HG03469 (cell line): ENCODE measurements at regions not wholly inside any gene's neighbourhood (a gene's known extent, or its start where the extent isn't known, plus 50 kb on each side); places are given as distances from the start of the nearest gene placed in this dataset.

Experiments used
- ATAC-seq: cut with Tn5 transposase; IDR thresholded peaks from one replicate; pipeline ENCODE4 v1.9.1; 2021; ENCODE audit warnings: mild to moderate bottlenecking, moderate library complexity, moderate number of reproducible peaks; ENCODE audit not compliant: unreplicated experiment

DNA sequence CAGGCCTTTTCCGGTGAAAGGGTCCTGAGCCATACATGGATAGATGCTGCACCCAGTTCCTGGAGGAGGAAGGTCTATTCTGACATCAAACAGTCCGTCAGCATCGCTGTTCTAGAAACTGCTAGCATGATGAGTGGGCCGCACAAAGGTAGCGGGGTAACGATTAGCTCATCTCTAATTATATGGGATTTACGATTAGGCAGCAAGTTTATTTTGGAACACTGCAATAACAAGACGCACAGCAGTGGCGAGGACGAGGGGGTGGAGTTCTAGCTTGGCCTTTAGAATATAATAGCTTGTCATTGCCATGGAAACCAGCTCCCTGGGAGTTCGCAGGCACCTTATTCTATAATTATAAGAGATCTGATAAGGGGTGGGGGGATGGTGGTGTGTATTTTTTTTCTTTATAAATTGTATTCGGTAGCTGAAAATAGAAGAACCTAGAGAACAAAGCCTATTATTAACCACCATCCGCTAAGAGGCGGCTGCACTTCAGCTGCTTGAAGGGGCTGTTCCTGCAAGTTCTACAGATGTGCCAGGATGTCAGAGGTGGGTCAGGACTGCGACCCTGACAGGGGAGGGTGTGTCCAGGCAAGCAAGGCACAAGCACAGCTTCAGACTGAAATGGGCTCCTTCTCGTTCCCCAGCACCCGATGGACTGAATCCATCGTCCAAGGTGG is 311.0 kb downstream of the AGTPBP1 start:
- no peak for ATAC-seq

DNA sequence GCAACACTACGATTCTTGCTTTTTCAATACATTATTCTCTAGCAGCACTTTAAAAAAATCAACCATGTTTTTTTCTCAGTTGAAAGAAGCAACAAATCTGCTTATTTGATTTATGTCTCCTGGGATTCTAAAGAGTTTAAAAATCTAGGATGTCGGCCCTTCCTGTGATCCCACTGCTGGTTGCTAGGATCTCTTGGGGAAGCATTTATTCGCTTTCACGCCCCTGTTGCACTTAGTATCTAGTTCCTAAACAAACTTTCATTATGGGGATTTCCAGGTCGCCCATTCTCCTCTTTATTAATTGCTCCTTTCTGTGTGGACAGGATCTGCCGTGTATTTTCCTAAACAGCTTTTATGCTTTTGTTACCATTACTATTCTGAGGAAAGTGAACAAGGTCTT is 313.5 kb downstream of the AGTPBP1 start:
- no peak for ATAC-seq

DNA sequence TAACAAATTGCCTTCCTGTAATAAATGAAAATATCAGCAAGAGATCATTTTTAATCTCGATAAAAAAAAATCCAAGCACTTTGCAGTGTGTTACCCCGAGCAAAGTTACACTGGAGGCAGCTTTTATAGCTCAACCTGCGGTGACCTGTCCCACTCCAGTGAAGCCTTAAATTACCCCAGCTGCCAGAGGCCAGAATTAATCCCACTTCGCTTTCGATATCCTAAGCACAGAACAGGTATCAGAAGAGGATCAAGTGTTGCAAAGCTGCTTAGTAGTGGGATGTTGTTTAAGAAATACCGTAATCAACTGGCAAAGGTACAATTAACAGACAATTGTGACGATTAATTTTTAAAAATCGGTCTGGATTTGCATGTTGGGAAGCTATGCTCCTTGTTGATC is 314.0 kb downstream of the AGTPBP1 start:
- ATAC-seq: no peak

DNA sequence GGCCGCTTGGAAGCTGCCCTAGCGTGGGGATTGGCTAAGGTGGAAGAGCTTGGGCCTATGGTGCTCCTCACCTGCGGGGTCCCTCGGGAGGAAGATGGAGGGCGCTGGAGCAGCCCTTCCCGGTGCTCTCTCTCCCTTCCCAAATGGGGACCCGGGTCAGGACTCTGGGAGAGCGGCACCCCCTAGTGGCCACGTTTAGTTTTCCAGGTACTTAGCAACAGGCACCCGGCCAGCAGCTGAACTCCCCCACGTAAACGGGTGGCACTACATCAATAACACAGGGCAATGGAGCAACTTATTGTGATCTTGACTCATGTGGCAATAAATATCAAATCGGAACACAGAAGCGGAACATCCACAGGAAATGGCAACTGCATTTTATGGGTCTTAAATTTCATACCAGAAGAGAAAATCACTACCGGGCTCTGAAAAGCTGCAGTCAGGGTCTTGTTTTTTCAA is 316.6 kb downstream of the AGTPBP1 start:
- no peak for ATAC-seq

DNA sequence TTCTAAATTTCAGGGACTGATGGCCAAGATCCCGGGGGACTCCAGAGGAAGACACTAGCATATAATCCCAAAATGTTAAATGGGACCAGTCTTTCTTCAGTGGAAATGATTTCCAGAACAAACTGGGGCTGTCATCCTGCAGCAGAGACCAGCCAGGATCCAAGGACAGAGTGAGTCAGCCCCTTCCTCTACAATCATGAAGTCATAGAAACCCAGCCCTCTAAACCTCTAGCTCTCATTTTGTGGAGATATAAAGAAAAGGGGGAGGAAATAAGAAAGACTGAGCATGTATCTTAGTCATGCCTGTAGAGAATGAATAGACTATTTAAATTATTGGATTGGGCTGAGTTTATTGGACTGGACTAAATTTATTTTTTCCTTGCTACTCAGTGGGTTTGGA is 318.3 kb downstream of the AGTPBP1 start:
- no peak for ATAC-seq

DNA sequence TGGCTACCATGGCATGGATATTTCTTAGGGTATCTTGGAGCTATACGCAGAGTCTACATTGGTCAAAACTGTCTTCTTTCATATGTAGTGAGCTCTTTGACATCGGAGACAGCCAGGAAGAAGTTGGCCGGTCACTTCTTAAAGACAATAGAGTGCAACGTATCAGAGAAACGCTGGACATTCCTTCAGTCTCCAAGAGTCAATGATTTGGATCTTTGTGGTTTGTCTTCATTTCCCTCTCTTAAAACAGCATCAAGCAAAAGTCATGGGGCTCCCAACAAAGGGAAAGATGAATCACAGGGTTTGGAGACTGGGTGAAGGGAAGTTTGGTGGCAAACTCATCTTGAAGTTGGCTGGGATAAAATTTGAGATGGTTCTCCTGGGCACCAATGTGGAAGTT is 320.1 kb downstream of the AGTPBP1 start:
- no peak for ATAC-seq

DNA sequence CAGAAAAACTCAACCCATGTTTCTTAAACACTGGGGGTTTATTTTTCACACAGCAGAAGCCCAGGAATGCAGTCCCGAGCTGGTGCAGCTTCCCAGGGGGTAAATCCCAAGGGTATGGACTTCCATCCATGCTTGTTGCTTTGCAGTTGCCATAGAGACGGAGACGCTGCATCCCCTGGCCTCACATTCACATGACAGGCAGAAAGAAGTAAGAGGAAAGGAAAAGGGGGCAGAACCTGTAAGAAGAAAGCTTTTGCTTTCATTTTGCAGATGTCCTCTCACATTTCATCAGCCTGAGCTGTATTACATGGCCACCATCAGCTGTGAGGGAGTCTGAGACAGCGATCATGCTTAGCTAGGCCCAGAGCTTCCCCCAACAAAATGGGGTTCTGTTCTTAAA is 321.0 kb downstream of the AGTPBP1 start:
- no peak for ATAC-seq

DNA sequence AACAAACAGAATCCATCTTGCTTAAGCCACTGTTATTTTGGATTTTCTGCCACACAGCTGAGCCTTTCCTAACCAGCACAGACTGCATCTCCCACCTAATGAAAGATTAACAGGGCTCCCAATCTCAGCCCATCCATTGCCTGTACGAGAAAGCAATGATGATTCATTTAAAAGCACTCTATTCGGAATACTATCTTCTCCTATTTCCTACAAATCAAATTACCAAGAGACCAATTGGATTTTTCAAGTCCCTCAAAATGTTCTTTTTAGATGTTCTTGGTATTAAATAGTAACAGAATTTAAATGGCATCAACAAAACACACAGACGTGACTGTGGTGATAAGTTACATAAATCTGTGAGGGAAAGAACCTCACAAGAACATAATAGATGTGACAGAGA is 324.1 kb downstream of the AGTPBP1 start:
- ATAC-seq: no peak

DNA sequence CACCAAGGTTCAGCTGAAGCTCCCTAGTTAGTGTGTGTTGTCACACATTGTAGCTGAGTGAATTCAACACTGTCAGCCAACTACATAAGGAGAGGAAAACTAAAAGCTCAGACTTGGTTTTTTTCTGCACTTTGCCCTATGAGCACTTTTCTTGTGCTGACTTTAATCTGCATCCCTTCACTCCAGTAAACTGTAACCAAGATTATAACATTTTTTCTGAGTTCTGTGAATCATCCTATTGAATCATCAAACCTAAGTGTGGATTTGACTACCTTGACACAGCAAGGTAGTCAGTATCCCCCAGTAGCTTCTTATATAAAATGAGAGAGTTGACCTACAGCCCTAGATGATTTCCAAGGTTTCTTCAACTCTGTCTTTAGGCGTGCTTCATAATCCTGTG is 325.0 kb downstream of the AGTPBP1 start:
- no peak for ATAC-seq

DNA sequence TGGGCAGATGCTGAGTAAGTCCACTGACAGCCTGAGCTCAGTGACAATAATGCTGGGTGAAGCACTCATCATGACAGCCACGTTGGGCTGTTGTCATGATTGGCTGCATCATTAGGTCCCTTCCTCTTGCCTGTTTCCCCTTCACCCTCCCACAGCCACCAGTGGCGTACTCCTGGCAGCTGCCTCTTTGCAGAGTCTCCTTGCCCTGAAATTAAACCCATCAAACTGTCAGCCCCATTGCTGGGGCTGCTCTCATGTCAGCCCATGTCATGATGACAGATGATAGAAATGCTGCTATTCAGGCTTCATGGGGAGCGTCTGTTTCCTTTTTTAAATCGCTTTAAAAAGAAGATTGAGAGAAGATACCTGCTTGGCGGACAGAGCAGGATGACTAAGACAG is 327.4 kb downstream of the AGTPBP1 start:
- ATAC-seq: no peak

DNA sequence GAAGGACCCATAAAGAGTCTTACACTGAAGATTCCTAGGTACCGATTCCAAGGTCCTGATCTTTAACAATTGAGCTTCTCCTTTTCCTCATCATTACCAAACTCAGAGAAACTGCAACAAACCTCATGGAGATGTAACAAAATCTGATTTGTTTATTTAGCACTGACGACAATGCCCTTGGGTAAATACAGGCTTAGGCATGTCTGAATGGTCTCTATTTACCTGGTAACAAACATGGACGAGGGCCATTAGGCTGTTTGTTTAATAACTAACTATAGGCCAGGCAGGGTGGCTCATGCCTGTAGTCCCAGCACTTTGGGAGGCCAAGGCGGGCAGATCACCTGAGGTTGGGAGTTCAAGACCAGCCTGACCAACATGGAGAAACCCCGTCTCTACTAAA is 333.3 kb downstream of the AGTPBP1 start:
- no peak for ATAC-seq

DNA sequence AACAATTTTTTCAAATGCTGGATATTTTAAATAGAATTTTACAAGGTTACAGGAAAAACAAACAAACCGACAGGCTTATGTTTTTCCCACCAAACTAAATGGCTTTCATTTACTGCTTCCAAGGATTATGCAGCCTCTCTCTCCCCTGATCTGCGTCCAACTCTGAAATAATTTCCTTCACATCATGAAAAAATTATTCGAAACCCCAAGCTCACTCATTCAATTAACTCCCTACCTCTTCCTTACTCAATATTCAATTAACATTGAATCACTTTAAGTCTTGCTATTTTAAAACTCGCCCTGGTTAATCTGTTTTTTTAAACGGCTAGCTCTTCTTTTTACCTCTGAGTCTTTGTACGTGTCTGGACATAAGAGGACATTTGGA is 336.2 kb downstream of the AGTPBP1 start:
- ATAC-seq: no peak

DNA sequence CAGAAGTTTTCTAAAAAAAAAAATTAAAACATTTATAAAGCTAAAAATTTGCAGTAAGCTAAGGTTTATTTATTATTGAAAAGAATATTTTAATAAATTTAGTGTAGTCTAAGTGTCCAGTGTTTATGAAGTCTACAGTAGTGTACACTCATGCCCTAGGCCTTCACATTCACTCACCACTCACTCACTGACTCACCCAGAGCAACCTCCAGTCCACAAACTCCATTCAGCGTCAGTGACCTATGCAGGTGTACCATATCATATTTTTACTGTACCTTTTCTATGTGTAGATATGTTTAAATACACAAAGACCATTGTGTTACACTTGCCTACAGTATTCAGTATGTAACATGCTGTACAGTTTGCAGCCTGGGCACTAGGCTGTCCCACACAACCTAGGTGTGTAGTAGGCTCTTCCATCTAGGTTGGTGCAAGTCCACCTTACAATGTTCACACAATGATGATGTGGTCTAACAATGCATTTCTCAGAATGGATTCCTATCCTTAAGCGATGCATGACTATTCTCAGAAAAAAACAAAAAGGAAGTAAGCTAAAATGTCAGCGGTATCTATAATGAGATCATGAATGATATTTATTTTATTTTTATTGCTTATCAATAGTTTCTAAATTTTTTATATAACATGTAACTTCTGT is 336.7 kb downstream of the AGTPBP1 start:
- no peak for ATAC-seq

DNA sequence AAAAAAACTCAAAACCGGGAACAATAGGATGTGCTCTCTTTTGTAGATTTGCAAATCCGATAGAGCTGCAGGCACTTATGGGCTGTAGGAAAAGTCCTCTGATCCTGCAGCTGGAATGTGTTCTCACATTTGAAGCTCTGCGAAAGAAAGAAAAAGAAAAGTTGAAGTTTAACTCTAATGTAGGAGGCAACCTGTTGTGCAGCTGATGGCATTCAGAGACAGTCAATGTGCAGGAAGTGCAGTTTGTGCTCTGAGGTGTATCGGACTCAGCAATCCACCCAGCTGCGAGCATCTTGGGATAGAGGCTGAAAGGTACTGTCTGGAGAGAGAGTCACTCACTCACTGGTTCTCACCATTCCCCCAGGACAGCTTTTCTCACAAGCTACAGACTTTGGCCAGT is 339.2 kb downstream of the AGTPBP1 start:
- no peak for ATAC-seq

DNA sequence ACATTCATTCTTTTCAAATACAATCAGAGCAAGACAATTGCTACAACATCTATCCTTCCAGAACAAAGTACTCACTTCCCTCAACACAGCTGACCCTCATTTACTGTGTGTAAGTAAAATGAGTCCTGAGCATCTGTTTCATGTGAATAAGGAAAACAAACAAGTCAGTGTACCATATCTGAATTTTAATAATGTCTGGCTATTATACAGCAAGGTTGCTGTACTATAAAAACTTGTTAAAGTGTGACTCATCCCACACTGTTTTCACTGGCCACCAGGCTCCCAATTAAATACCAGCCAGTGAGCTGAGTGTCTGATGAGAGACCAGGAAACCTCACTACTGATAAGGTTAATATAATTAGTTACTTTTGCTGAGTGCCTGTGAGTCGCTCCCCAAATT is 339.8 kb downstream of the AGTPBP1 start:
- no peak for ATAC-seq

DNA sequence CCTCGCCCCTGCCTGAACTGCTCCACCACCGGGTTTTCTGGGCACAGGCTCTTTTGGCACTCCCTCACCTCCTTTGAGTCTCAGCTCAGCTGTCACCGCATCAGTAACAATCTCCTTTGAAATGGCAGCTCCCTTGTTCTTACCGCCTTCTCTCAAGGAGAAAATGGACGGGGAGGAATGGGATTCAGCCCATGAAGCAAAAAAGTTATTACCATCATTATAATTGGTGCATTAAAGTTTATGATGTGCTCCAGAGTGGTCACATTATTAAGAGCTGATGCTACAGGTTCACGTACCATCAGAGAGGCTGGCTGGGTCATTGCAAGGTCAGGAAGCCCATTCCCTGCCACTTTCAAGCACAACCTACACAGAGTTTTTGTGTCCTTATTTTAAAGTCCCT is 344.7 kb downstream of the AGTPBP1 start:
- ATAC-seq: no peak

DNA sequence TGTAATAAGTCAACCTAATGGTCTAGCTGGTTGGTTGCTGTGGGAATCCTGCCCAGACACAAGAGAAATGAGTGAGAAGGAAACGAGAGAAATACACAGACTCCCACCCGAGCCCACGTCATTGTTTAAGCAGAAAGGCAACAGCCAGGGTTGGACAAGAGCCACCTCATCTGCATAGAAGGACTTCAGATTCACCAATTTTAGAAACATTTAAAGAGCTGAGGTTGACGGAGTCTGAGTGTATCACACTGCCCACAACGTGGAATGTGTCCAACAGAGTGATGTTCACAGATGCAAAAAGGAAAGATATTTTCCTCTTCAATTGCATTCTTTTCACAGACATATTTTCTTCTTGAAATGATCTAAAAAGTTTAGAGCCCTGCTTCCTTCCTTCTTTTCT is 349.5 kb downstream of the AGTPBP1 start:
- ATAC-seq: no peak

DNA sequence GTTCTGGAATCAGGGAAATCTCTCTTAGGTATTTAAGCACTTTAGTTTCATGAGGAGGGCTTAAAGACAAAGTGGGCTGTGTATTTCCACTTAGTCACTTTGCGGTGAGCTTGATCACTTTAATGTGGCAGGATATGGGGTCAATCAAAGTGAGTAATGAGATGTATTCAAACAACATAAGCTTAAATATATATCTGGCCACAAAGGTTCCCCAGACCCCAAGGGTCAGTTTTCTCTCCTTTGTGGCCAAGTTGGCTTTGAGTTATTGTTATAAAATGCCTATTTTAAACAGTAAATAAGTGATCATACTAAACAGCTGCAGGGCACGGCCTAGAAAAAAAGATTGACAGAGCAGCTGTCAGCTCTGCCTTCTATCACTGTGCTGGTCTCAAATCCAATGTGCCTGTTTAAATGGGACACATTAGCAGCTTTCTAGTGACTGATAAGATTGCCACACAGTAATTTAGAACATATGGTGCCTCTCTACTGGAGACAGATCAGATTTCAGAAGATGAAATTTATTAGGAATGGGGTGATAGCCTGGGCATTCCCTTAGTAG is 363.9 kb downstream of the AGTPBP1 start:
- ATAC-seq: no peak

DNA sequence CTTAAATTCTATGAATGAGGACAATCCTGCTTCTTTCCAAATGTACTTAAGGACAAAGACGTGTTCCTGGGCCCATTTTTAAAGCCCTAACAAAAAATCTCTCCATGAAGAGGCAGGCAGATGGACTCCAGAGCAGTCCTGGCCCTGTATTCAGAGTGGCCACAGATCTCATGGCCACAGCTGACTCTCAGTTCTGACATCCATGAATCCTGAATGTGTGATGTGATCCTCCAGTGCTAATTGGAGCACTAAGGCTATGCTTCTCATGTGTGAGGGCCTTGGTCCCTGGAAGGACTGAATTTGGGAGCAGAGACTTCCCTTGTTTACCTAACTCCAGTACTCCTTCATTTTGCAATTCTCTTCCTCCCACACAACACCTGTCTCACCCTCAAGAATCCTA is 373.0 kb downstream of the AGTPBP1 start:
- no peak for ATAC-seq

DNA sequence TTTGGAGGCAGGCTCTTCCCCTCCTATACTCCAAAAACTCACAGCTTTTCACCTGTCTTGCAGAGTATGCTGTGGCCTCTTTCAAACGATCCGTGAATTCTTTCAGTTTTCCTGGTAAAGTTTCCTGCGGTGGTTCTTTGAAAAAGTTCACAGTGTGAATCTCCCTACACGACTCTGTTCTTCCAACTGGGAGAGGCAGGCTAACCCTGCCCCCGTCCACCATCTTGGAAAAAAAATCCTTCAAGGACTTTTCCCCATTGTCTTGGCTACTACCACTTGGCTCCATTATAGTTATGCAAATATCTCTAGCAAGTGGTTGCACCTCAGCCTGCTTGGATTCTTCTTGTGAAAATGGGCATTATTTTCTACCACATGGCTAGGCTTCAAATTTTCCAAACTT is 382.6 kb downstream of the AGTPBP1 start:
- ATAC-seq: no peak

DNA sequence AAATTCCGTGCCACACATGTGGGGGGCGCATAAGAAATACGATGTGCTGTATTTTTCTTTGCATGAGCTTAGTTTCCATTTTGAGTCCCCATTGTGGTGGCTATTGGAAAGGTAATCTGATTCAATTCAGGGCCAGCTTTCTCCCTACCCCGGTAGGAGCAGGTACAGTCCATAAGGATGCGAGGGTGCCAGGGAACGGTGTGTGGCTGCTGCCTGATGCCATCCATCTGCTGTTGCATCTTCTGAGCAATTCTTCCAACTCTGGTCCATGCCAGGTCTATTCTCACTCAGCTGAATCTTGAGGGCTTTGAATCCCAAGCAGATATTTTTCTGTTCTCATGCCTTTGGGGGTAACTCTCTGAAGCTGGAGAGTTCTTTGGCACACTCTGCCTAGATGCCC is 392.7 kb downstream of the AGTPBP1 start:
- ATAC-seq: no peak

DNA sequence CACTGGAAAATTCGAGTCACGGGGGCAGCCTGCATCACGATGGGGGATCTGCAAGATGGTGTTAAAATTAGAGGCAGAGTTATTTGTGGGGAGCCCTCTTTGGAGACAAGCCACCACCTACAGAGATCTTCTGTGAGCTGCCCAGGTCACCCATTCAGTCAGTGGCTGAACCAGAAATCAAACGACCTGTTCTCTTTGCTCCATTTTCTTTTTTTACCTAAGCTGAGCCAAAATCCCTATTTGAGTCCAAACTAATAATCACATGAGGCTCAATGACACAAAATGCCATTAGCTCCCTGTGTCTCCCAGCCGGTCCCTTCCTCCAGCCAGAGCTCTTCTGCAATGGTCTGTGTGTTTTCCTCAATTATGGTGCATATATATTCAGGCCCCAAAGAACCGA is 394.2 kb downstream of the AGTPBP1 start:
- no peak for ATAC-seq

DNA sequence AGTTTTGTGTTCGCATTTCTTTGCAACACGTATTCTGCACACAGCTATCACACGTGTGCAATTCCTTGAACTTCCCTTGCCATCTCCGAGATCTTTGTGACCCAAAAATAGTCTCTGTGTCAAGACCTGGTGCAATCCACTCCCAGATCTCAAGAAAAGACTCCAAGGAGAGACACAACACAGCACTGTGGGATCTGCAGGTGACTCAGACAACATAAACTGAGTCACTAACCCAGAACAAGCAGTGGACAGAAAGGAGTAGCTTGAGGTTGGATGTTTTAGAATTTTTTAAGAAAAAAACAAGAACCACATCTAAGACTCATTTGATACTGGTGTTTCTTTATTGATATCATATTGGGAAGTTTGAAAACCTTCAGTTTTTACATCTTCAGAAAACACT is 396.9 kb downstream of the AGTPBP1 start:
- ATAC-seq: no peak
